GM12878 (cell line): ENCODE measurements at regions not wholly inside any gene's neighbourhood (a gene's known extent, or its start where the extent isn't known, plus 50 kb on each side); places are given as distances from the start of the nearest gene placed in this dataset.

ENCODE experiments used
- BCL3 ChIP-seq: IDR thresholded peaks from 2 replicates; pipeline ENCODE4 v1.6.1; 2011; ENCODE audit warnings: borderline replicate concordance, low read depth, mild to moderate bottlenecking, moderate library complexity, low read length; ENCODE audit not compliant: insufficient read depth, poor library complexity, severe bottlenecking
- CTCF ChIP-seq, 3 experiments: IDR thresholded peaks in 2 of 3; conservative IDR thresholded peaks in 1 of 3; 2 replicates each; pipeline ENCODE4 v1.5.1; 2011; ENCODE audit warnings: low read depth in 3 of 3, low read length in 3 of 3, mild to moderate bottlenecking in 3 of 3, control low read depth in 2 of 3, moderate library complexity in 2 of 3, inconsistent platforms in 1 of 3, mixed read lengths in 1 of 3; ENCODE audit not compliant: control insufficient read depth in 2 of 3, insufficient read depth in 1 of 3; ENCODE audit errors: extremely low read depth in 1 of 3
- ELK1 ChIP-seq: IDR thresholded peaks from 2 replicates; pipeline ENCODE4 v1.6.1; 2012; ENCODE audit warnings: low read depth, low read length, improper control_type of control experiment
- MAX ChIP-seq: IDR thresholded peaks from 2 replicates; pipeline ENCODE4 v1.6.1; 2012; ENCODE audit warnings: low read depth, low read length, improper control_type of control experiment
- NFXL1 ChIP-seq: fragments of 450-650 bp; IDR thresholded peaks from 2 replicates; pipeline ENCODE4 v1.6.1; 2017; ENCODE audit warnings: antibody characterized with exemption, mild to moderate bottlenecking, borderline replicate concordance
- NKRF ChIP-seq: fragments of 450-650 bp; conservative IDR thresholded peaks from 2 replicates; pipeline ENCODE4 v1.6.1; 2017; ENCODE audit warnings: mild to moderate bottlenecking, moderate library complexity
- NR2C1 ChIP-seq: fragments of 450-650 bp; IDR thresholded peaks from 2 replicates; pipeline ENCODE4 v1.6.1; 2017; ENCODE audit warnings: antibody characterized with exemption, mild to moderate bottlenecking, moderate library complexity

GRCh38 chrX:39158801-39159657 is 357.8 kb downstream of the MID1IP1 start:
- TF ChIP-seq MAX (no peak), CTCF (IDR thresholded peaks at IDR 0.05 in 2 of 3, conservative IDR thresholded peaks at IDR 0.05 in 1 of 3; ENCODE audit: control insufficient read depth in 2 of 3, extremely low read depth in 1 of 3, insufficient read depth in 1 of 3, low read depth in 3 of 3, low read length in 3 of 3) (no peak), NKRF (no peak), BCL3 (no peak), ELK1 (no peak), NR2C1 (no peak), NFXL1 (no peak)
